IMR-90 (cell line): ENCODE measurements at regions not wholly inside any gene's neighbourhood (a gene's known extent, or its start where the extent isn't known, plus 50 kb on each side); places are given as distances from the start of the nearest gene placed in this dataset.

Experiments used
- ATAC-seq: fragments of 200-7000 bp; cut with Tn5 transposase; 2 replicates; pipeline ENCODE4 v1.9.1; 2020; ENCODE audit warnings: low read depth, mild to moderate bottlenecking, moderate library complexity
- BruUV-seq: library from RNA; stranded (reverse); fragments of 400-500 nt; replicated peaks from 2 replicates; lab custom pipeline; 2021; lab: Mats Ljungman, UMichigan
- CTCF ChIA-PET: fragments of 300-600 bp; formaldehyde crosslinking; extraction: SDS; loops from one replicate; lab custom pipeline; 2021; ENCODE audit warnings: antibody characterized with exemption; lab: Yijun Ruan, JAX
- POLR2A ChIA-PET: fragments of 300-600 bp; sonication (Branson Sonifier 250); formaldehyde crosslinking; loops from one replicate; lab custom pipeline; 2022; ENCODE audit warnings: antibody characterized with exemption; ENCODE audit not compliant: unreplicated experiment; lab: Charles Lee
- DNase-seq: peaks from one replicate; pipeline ENCODE4 v3.0.0; 2013
- H2AFZ ChIP-seq: replicated peaks from 2 replicates; pipeline ENCODE3; 2013; ENCODE audit warnings: low read length, mild to moderate bottlenecking; ENCODE audit not compliant: poor library complexity
- H2AK5ac ChIP-seq: 2 replicates; pipeline ENCODE4 v1.6.1; 2013; ENCODE audit warnings: low read depth, low read length, inconsistent platforms
- H2AK9ac ChIP-seq: replicated peaks from 2 replicates; pipeline ENCODE3; 2013; ENCODE audit warnings: mild to moderate bottlenecking, low read depth, low read length, moderate library complexity; ENCODE audit not compliant: poor library complexity
- H2BK120ac ChIP-seq: 2 replicates; pipeline ENCODE4 v1.6.1; 2013; ENCODE audit warnings: low read depth, low read length, inconsistent platforms
- H2BK15ac ChIP-seq: 3 replicates; pipeline ENCODE4 v1.6.1; 2013; ENCODE audit warnings: low read depth, low read length, inconsistent platforms
- H2BK20ac ChIP-seq: 2 replicates; pipeline ENCODE4 v1.6.1; 2013; ENCODE audit warnings: low read depth, mild to moderate bottlenecking, inconsistent platforms, low read length, moderate library complexity
- H2BK5ac ChIP-seq: 2 replicates; pipeline ENCODE4 v1.6.1; 2013; ENCODE audit warnings: mild to moderate bottlenecking, low read depth, low read length, inconsistent platforms; ENCODE audit not compliant: poor library complexity, severe bottlenecking
- H3K14ac ChIP-seq: replicated peaks from 2 replicates; pipeline ENCODE4 v1.6.1; 2013; ENCODE audit warnings: low read depth, low read length, inconsistent platforms
- H3K18ac ChIP-seq: 2 replicates; pipeline ENCODE4 v1.6.1; 2013; ENCODE audit warnings: low read depth, low read length, control low read depth
- H3K23ac ChIP-seq: 2 replicates; pipeline ENCODE4 v1.6.1; 2013; ENCODE audit warnings: low read depth, low read length, inconsistent platforms
- H3K27ac ChIP-seq: 2 replicates; pipeline ENCODE4 v1.5.1; 2013; ENCODE audit warnings: mild to moderate bottlenecking, control low read depth, low read length; ENCODE audit not compliant: insufficient read depth
- H3K27me3 ChIP-seq: 2 replicates; pipeline ENCODE4 v1.6.1; 2013; ENCODE audit warnings: low read length; ENCODE audit not compliant: control insufficient read depth, insufficient read depth
- H3K36me3 ChIP-seq: 2 replicates; pipeline ENCODE4 v1.6.1; 2013; ENCODE audit warnings: low read length, mixed read lengths; ENCODE audit not compliant: control insufficient read depth, insufficient read depth
- H3K4ac ChIP-seq: 2 replicates; pipeline ENCODE4 v1.6.1; 2013; ENCODE audit warnings: low read depth, low read length, inconsistent platforms
- H3K4me1 ChIP-seq: 2 replicates; pipeline ENCODE4 v1.6.1; 2013; ENCODE audit warnings: low read length, mixed read lengths; ENCODE audit not compliant: control insufficient read depth, insufficient read depth
- H3K4me2 ChIP-seq: 2 replicates; pipeline ENCODE4 v1.6.1; 2013; ENCODE audit warnings: low read depth, mild to moderate bottlenecking, control low read depth, low read length, moderate library complexity
- H3K4me3 ChIP-seq: 2 replicates; pipeline ENCODE4 v1.5.1; 2013; ENCODE audit warnings: low read depth, mild to moderate bottlenecking, control low read depth, low read length, moderate library complexity; ENCODE audit not compliant: insufficient read depth
- H3K56ac ChIP-seq: 2 replicates; pipeline ENCODE4 v1.6.1; 2013; ENCODE audit warnings: low read length, inconsistent platforms; ENCODE audit not compliant: insufficient read depth; ENCODE audit errors: extremely low read depth
- H3K79me1 ChIP-seq, 2 experiments: 2 replicates each; pipeline ENCODE4 v1.6.1; 2013; ENCODE audit warnings: low read length in 2 of 2, inconsistent platforms in 1 of 2, low read depth in 1 of 2
- H3K9ac ChIP-seq: 2 replicates; pipeline ENCODE4 v1.6.1; 2013; ENCODE audit warnings: low read depth, low read length, control low read depth
- H3K9me1 ChIP-seq: 2 replicates; pipeline ENCODE4 v1.6.1; 2013; ENCODE audit warnings: low read length, inconsistent platforms; ENCODE audit not compliant: insufficient read depth
- H3K9me3 ChIP-seq: 2 replicates; pipeline ENCODE4 v1.6.1; 2013; ENCODE audit warnings: low read length; ENCODE audit not compliant: control insufficient read depth, insufficient read depth
- H4K20me1 ChIP-seq: 2 replicates; pipeline ENCODE4 v1.6.1; 2013; ENCODE audit warnings: low read length, inconsistent platforms; ENCODE audit not compliant: insufficient read depth
- H4K5ac ChIP-seq: 2 replicates; pipeline ENCODE4 v1.6.1; 2013; ENCODE audit warnings: mild to moderate bottlenecking, low read depth, low read length, control low read depth
- H4K8ac ChIP-seq, 2 experiments: 2 replicates each; pipeline ENCODE4 v1.6.1; 2013; ENCODE audit warnings: low read depth in 2 of 2, low read length in 2 of 2, control low read depth in 1 of 2, inconsistent platforms in 1 of 2
- H4K91ac ChIP-seq: 2 replicates; pipeline ENCODE4 v1.6.1; 2013; ENCODE audit warnings: low read depth, low read length, inconsistent platforms; ENCODE audit not compliant: insufficient read depth
- CEBPB ChIP-seq: IDR thresholded peaks from 2 replicates; pipeline ENCODE4 v1.6.1; 2012; ENCODE audit warnings: low read depth, low read length, improper control_type of control experiment
- RAD21 ChIP-seq: IDR thresholded peaks from 2 replicates; pipeline ENCODE4 v1.6.1; 2012; ENCODE audit warnings: low read length, improper control_type of control experiment
- WGBS, 2 experiments: methylation state at CpG; one replicate each; pipeline versions ENCODE4 v1.1.5 to v1.1.7; 2013; ENCODE audit warnings: missing lambda C conversion rate in 2 of 2; ENCODE audit not compliant: insufficient read length in 1 of 2; ENCODE audit errors: extremely low coverage in 2 of 2; 5-methylcytosine and 5-hydroxymethylcytosine counted together
- dilution Hi-C: fragments of 300-500 bp; cut with HindIII; formaldehyde crosslinking; loops from one replicate; pipeline ENCODE4 v1.14.3; 2018; ENCODE audit warnings: low sequenced_read_pairs; ENCODE audit not compliant: unreplicated experiment
- in situ Hi-C: fragments of 300-500 bp; cut with MboI; formaldehyde crosslinking; loops from 3 replicates; pipeline ENCODE4 v1.14.3; 2019; ENCODE audit warnings: low sequenced_read_pairs, inconsistent platforms, mixed read lengths
- intact Hi-C: fragments of 100-400 bp; cut with micrococcal nuclease; formaldehyde crosslinking; loops from 2 replicates; pipeline ENCODE4 v1.10.0; 2022
- TF ChIP-seq, protein P1 (sequence below): conservative IDR thresholded peaks from 2 replicates; pipeline ENCODE4 v1.5.1; 2012; ENCODE audit warnings: mild to moderate bottlenecking, low read depth, low read length, improper control_type of control experiment

DNA sequence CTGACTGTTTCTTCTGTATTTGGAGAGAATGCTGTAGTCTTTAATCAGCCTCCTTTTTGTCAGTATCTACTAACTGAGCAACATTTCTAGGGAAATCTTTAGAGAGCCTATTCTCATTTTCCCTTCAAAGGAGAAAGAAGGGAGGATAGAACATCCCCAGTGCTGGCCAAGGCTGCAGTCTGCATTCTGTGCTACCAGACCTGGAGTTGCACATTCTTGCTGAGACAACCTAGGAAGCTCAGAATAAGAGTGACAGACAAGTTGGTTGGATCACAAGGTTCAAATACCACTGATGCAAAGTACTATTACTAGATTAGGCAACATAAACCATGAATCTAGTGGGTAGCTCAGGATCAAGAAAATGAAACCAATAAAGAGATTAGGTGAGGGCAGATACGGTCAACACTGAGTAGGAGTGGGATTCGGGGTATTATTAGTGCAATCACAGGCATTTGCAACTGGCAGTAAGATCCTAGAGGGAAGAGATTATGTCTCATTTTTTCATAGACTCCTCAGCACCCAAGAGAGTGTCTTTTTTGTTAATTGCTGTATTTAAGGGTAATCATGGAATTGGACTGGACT is 213.5 kb upstream of the FAM83B start:
- intact Hi-C loops: no loop called here
- Histone ChIP-seq H2AK9ac (no peak overlapping the region), H3K4me1 (no peaks in the 10 kb centered on the region), H3K4me2 (no peak overlapping the region), H3K9me3 (no peaks in the 10 kb centered on the region), H3K9me1 (no peaks in the 10 kb centered on the region), H2AFZ (no peak overlapping the region), H3K4ac (no peak overlapping the region), H3K14ac (no peak overlapping the region), H3K36me3 (no peaks in the 10 kb centered on the region), H2BK5ac (no peak overlapping the region), H2BK20ac (no peak overlapping the region), H3K27ac (no peak overlapping the region), H4K5ac (no peak overlapping the region), H3K18ac (no peak overlapping the region), H4K8ac (no peak overlapping the region), H4K20me1 (no peaks in the 10 kb centered on the region), H3K27me3 (no peaks in the 10 kb centered on the region), H4K91ac (no peak overlapping the region), H3K9ac (no peak overlapping the region), H3K79me1 (no peaks in the 10 kb centered on the region), H2BK15ac (no peak overlapping the region), H3K23ac (no peak overlapping the region), H2AK5ac (no peak overlapping the region), H2BK120ac (no peak overlapping the region), H3K4me3 (no peak overlapping the region), H3K56ac (no peak overlapping the region)
- ATAC-seq: no peak
- in situ Hi-C loops: no loop called here
- dilution Hi-C loops: no loop called here
- BruUV-seq: no TSS peak
- TF ChIP-seq RAD21 (no peak), CEBPB (no peak)
- TF ChIP-seq, protein P1, sequence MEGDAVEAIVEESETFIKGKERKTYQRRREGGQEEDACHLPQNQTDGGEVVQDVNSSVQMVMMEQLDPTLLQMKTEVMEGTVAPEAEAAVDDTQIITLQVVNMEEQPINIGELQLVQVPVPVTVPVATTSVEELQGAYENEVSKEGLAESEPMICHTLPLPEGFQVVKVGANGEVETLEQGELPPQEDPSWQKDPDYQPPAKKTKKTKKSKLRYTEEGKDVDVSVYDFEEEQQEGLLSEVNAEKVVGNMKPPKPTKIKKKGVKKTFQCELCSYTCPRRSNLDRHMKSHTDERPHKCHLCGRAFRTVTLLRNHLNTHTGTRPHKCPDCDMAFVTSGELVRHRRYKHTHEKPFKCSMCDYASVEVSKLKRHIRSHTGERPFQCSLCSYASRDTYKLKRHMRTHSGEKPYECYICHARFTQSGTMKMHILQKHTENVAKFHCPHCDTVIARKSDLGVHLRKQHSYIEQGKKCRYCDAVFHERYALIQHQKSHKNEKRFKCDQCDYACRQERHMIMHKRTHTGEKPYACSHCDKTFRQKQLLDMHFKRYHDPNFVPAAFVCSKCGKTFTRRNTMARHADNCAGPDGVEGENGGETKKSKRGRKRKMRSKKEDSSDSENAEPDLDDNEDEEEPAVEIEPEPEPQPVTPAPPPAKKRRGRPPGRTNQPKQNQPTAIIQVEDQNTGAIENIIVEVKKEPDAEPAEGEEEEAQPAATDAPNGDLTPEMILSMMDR: no peak
- ChIA-PET POLR2A (no interaction called here), CTCF (no interaction called here)
- WGBS, 2 experiments: no CpG with 5 or more reads among the region's 2 CpGs
- no peak for DNase-seq
